HCT116 (cell line): ENCODE measurements at regions not wholly inside any gene's neighbourhood (a gene's known extent, or its start where the extent isn't known, plus 50 kb on each side); places are given as distances from the start of the nearest gene placed in this dataset.

Experiments
- ATAC-seq: fragments of 200-7000 bp; cut with Tn5 transposase; 2 replicates; pipeline ENCODE4 v1.9.1; 2020; ENCODE audit warnings: mild to moderate bottlenecking, moderate library complexity
- BruUV-seq: library from RNA; stranded (reverse); fragments of 400-500 nt; replicated peaks from 2 replicates; lab custom pipeline; 2021; lab: Mats Ljungman, UMichigan
- CTCF ChIA-PET: fragments of 300-600 bp; sonication (Branson Sonifier 250); formaldehyde crosslinking; loops from one replicate; lab custom pipeline; 2021; ENCODE audit warnings: antibody characterized with exemption; lab: Charles Lee
- POLR2A ChIA-PET: fragments of 300-600, 350-600 bp; sonication (Branson Sonifier 250); formaldehyde crosslinking; loops from one replicate; lab custom pipeline; 2021; ENCODE audit warnings: antibody characterized with exemption; lab: Charles Lee
- RAD21 ChIA-PET, 2 experiments: fragments of 300-600 bp; sonication (Branson Sonifier 250); formaldehyde crosslinking; loops; one replicate each; lab custom pipeline; 2023; ENCODE audit warnings: low total read pairs in 2 of 2; ENCODE audit not compliant: uncharacterized antibody in 2 of 2, unreplicated experiment in 2 of 2, low non-redundant PET in 1 of 2; lab: Charles Lee
- DNase-seq: peaks from one replicate; pipeline ENCODE4 v3.0.0-alpha.2; 2010; ENCODE audit warnings: low read depth, low spot score
- H2AFZ ChIP-seq: fragments of 200-600 bp; shearing (Covaris generic), sonication (generic); 2 replicates; pipeline ENCODE4 v1.6.1; 2017; ENCODE audit warnings: low read depth, mixed run types, mixed read lengths, antibody characterized with exemption, low read length; ENCODE audit not compliant: poor library complexity, severe bottlenecking
- H3K27ac ChIP-seq: 2 replicates; pipeline ENCODE4 v1.5.1; 2012; ENCODE audit warnings: low read depth, low read length
- H3K27me3 ChIP-seq: fragments of 200-600 bp; sonication (generic); 2 replicates; pipeline ENCODE4 v1.6.1; 2016; ENCODE audit warnings: mixed run types, low read length, mixed read lengths; ENCODE audit not compliant: insufficient read depth
- H3K36me3 ChIP-seq, 2 experiments: fragments of 200-500 bp in 1 of 2; fragments of 200-600 bp in 1 of 2; sonication (Bioruptor generic) in 1 of 2; sonication (generic) in 1 of 2; 2 replicates each; pipeline versions ENCODE4 v1.5.1 to v1.6.1; 2014 to 2016; ENCODE audit warnings: low read length in 2 of 2, inconsistent platforms in 1 of 2, mixed read lengths in 1 of 2, mixed run types in 1 of 2; ENCODE audit not compliant: insufficient read depth in 2 of 2, control insufficient read depth in 1 of 2
- H3K4me1 ChIP-seq, 2 experiments: fragments of 200-600 bp in 1 of 2; sonication (generic) in 1 of 2; 2 replicates each; pipeline versions ENCODE4 v1.5.1 to v1.6.1; 2012 to 2017; ENCODE audit warnings: low read length in 2 of 2, inconsistent platforms in 1 of 2, mild to moderate bottlenecking in 1 of 2, mixed read lengths in 1 of 2, mixed run types in 1 of 2, moderate library complexity in 1 of 2; ENCODE audit not compliant: insufficient read depth in 2 of 2, control insufficient read depth in 1 of 2
- H3K4me2 ChIP-seq: fragments of 200-600 bp; sonication (generic); 2 replicates; pipeline ENCODE4 v1.6.1; 2017; ENCODE audit warnings: mixed run types, low read length, mixed read lengths
- H3K4me3 ChIP-seq, 2 experiments: fragments of 200-600 bp in 1 of 2; sonication (generic) in 1 of 2; replicated peaks in 1 of 2; 2 replicates each; pipeline ENCODE4 v1.5.1; 2011 to 2016; ENCODE audit warnings: low read length in 2 of 2, control low read depth in 1 of 2, low read depth in 1 of 2, mild to moderate bottlenecking in 1 of 2, mixed read lengths in 1 of 2, mixed run types in 1 of 2
- H3K79me2 ChIP-seq: fragments of 200-600 bp; sonication (generic); 2 replicates; pipeline ENCODE4 v1.6.1; 2017; ENCODE audit warnings: mild to moderate bottlenecking, mixed run types, low read length, moderate library complexity, mixed read lengths; ENCODE audit not compliant: insufficient read depth
- H3K9ac ChIP-seq: fragments of 200-600 bp; sonication (generic); 2 replicates; pipeline ENCODE4 v1.6.1; 2016; ENCODE audit warnings: low read length, mixed read lengths
- H3K9me2 ChIP-seq: fragments of 200-600 bp; sonication (generic), shearing (Covaris generic); 2 replicates; pipeline ENCODE4 v1.6.1; 2017; ENCODE audit warnings: mixed run types, mild to moderate bottlenecking, moderate library complexity; ENCODE audit not compliant: insufficient read depth
- H3K9me3 ChIP-seq, 2 experiments: fragments of 200-500 bp in 1 of 2; fragments of 200-600 bp in 1 of 2; sonication (Bioruptor generic) in 1 of 2; sonication (generic) in 1 of 2; 2 replicates each; pipeline ENCODE4 v1.6.1; 2014 to 2017; ENCODE audit warnings: low read length in 2 of 2, mixed read lengths in 2 of 2, inconsistent platforms in 1 of 2, low read depth in 1 of 2, mild to moderate bottlenecking in 1 of 2, mixed run types in 1 of 2, moderate library complexity in 1 of 2; ENCODE audit not compliant: control insufficient read depth in 1 of 2, insufficient read depth in 1 of 2
- H4K20me1 ChIP-seq: fragments of 200-600 bp; sonication (generic), shearing (Covaris generic); 2 replicates; pipeline ENCODE4 v1.6.1; 2017; ENCODE audit warnings: mixed run types, mild to moderate bottlenecking, moderate library complexity; ENCODE audit not compliant: insufficient read depth
- ATF3 ChIP-seq: IDR thresholded peaks from 2 replicates; pipeline ENCODE4 v1.6.1; 2012
- CBX3 ChIP-seq: IDR thresholded peaks from 2 replicates; pipeline ENCODE4 v1.6.1; 2012; ENCODE audit warnings: low read depth
- CEBPB ChIP-seq: IDR thresholded peaks from 2 replicates; pipeline ENCODE4 v1.6.1; 2012; ENCODE audit warnings: low read depth
- ELF1 ChIP-seq: IDR thresholded peaks from 2 replicates; pipeline ENCODE4 v1.6.1; 2012; ENCODE audit warnings: low read depth, borderline replicate concordance
- EZH2 ChIP-seq: fragments of 200-600 bp; sonication (generic); IDR thresholded peaks from 2 replicates; pipeline ENCODE4 v1.6.1; 2017; ENCODE audit warnings: antibody characterized with exemption, mixed run types
- EZH2phosphoT487 ChIP-seq: fragments of 200-600 bp; IDR thresholded peaks from 2 replicates; pipeline ENCODE4 v1.6.1; 2018; ENCODE audit warnings: antibody characterized with exemption, borderline replicate concordance
- FOSL1 ChIP-seq: IDR thresholded peaks from 2 replicates; pipeline ENCODE4 v1.6.1; 2012; ENCODE audit warnings: low read depth
- JUND ChIP-seq: IDR thresholded peaks from 2 replicates; pipeline ENCODE4 v1.6.1; 2012
- MAX ChIP-seq: IDR thresholded peaks from 2 replicates; pipeline ENCODE4 v1.6.1; 2012
- POLR2A ChIP-seq: IDR thresholded peaks from 2 replicates; pipeline ENCODE4 v1.7.0; 2011; ENCODE audit warnings: borderline replicate concordance; ENCODE audit not compliant: insufficient read depth, insufficient read length; ENCODE audit errors: extremely low read depth
- POLR2AphosphoS5 ChIP-seq: IDR thresholded peaks from 2 replicates; pipeline ENCODE4 v1.6.1; 2011; ENCODE audit warnings: mild to moderate bottlenecking, low read depth, low read length, moderate library complexity
- RAD21 ChIP-seq: IDR thresholded peaks from 2 replicates; pipeline ENCODE4 v1.6.1; 2012; ENCODE audit warnings: low read depth, mild to moderate bottlenecking
- REST ChIP-seq: IDR thresholded peaks from 2 replicates; pipeline ENCODE4 v1.6.1; 2012; ENCODE audit warnings: low read depth
- SIN3A ChIP-seq: IDR thresholded peaks from 2 replicates; pipeline ENCODE4 v1.6.1; 2012; ENCODE audit warnings: low read depth
- SRF ChIP-seq: IDR thresholded peaks from 2 replicates; pipeline ENCODE4 v1.6.1; 2012; ENCODE audit warnings: low read depth
- TCF7L2 ChIP-seq: IDR thresholded peaks from 2 replicates; pipeline ENCODE4 v1.7.0; 2011; ENCODE audit warnings: borderline replicate concordance, inconsistent platforms; ENCODE audit not compliant: insufficient read depth, insufficient read length; ENCODE audit errors: extremely low read depth
- YY1 ChIP-seq: IDR thresholded peaks from 2 replicates; pipeline ENCODE4 v1.6.1; 2011; ENCODE audit warnings: low read length, low read depth, moderate library complexity, mild to moderate bottlenecking; ENCODE audit not compliant: insufficient replicate concordance; ENCODE audit errors: extremely low read depth
- ZFX ChIP-seq: fragments of 450-650 bp; IDR thresholded peaks from 2 replicates; pipeline ENCODE4 v1.6.1; 2017
- ZNF274 ChIP-seq: fragments of 200-500 bp; sonication (Bioruptor generic); IDR thresholded peaks from 2 replicates; pipeline ENCODE4 v1.6.1; 2014; ENCODE audit warnings: mild to moderate bottlenecking, low read depth, low read length, inconsistent platforms
- intact Hi-C: fragments of 100-400 bp; cut with micrococcal nuclease; formaldehyde crosslinking; loops from 2 replicates; pipeline ENCODE4 v1.10.0; 2022

GRCh38 chr7:19249281-19249680 lies 104.1 kb upstream of the FERD3L start (continued):
- no peak for TF ChIP-seq POLR2AphosphoS5
- TF ChIP-seq JUND: no peak
- TF ChIP-seq ELF1: no peak
- TF ChIP-seq, all 23 proteins: peak for 0

GRCh38 chr7:19248681-19249080 lies 103.5 kb upstream of the FERD3L start:
- POLR2A ChIA-PET: no interaction called here
- no peaks in the 10 kb centered on the region for H3K9me3 ChIP-seq
- BruUV-seq: no TSS peak

More at GRCh38 chr7:19248681-19249080, 103.5 kb upstream of the FERD3L start:
- ATAC-seq (no peak), DNase-seq (no peak)
- TF ChIP-seq EZH2 (no peak), RAD21 (no peak), ZFX (no peak), POLR2AphosphoS5 (no peak), SRF (no peak), CBX3 (no peak), SIN3A (no peak), ELF1 (no peak), ATF3 (no peak), MAX (no peak), POLR2A (no peak), TCF7L2 (no peak), JUND (no peak), FOSL1 (no peak), ZNF274 (no peak), YY1 (no peak), REST (no peak), CEBPB (no peak), EZH2phosphoT487 (no peak)
- Histone ChIP-seq H3K27ac (no peak overlapping the region), H3K9me2 (no peaks in the 10 kb centered on the region), H3K79me2 (no peaks in the 10 kb centered on the region), H3K4me2 (no peak overlapping the region), H3K9ac (no peak overlapping the region), H3K27me3 (no peaks in the 10 kb centered on the region), H3K4me3 (no peak overlapping the region), H2AFZ (no peak overlapping the region), H4K20me1 (no peaks in the 10 kb centered on the region), H3K36me3 (no peaks in the 10 kb centered on the region), H3K4me1 (no peaks in the 10 kb centered on the region)
- CTCF ChIA-PET: no interaction called here
- RAD21 ChIA-PET: no interaction called here
- intact Hi-C loops: no loop called here
